Glutamatergic neuron (in vitro differentiated cells): ENCODE measurements at regions not wholly inside any gene's neighbourhood (a gene's known extent, or its start where the extent isn't known, plus 50 kb on each side); places are given as distances from the start of the nearest gene placed in this dataset.
"Not testable (repeated sequence)": the region's sequence is repeated elsewhere in the genome, so short reads cannot be mapped to it uniquely, and the experiment has no call there.

Experiments used
- DNase-seq: peaks from one replicate; pipeline ENCODE4 v3.0.0; 2022
- H3K27ac Mint-ChIP-seq: one replicate; pipeline ENCODE4 v1.8.0; 2020; ENCODE audit warnings: mild to moderate bottlenecking, mixed read lengths, inconsistent platforms; ENCODE audit not compliant: unreplicated experiment
- H3K27me3 Mint-ChIP-seq: one replicate; pipeline ENCODE4 v1.8.0; 2020; ENCODE audit warnings: mild to moderate bottlenecking, moderate library complexity, mixed read lengths, inconsistent platforms; ENCODE audit not compliant: unreplicated experiment
- H3K36me3 Mint-ChIP-seq: one replicate; pipeline ENCODE4 v1.8.0; 2020; ENCODE audit warnings: mild to moderate bottlenecking, mixed read lengths, inconsistent platforms; ENCODE audit not compliant: unreplicated experiment
- H3K4me1 Mint-ChIP-seq: one replicate; pipeline ENCODE4 v1.8.0; 2020; ENCODE audit warnings: mild to moderate bottlenecking, low read depth, mixed read lengths, inconsistent platforms; ENCODE audit not compliant: unreplicated experiment
- H3K4me3 Mint-ChIP-seq: one replicate; pipeline ENCODE4 v1.8.0; 2020; ENCODE audit warnings: mild to moderate bottlenecking, mixed read lengths, inconsistent platforms; ENCODE audit not compliant: unreplicated experiment
- H3K9me3 Mint-ChIP-seq: one replicate; pipeline ENCODE4 v1.8.0; 2020; ENCODE audit warnings: mild to moderate bottlenecking, moderate library complexity, mixed read lengths, inconsistent platforms; ENCODE audit not compliant: unreplicated experiment
- CTCF ChIP-seq: fragments of 200-600 bp; sonication (generic); IDR thresholded peaks from one replicate; pipeline ENCODE4 v1.5.0; 2021; ENCODE audit not compliant: partially characterized antibody, unreplicated experiment

- DNase-seq, result peak; percentile 59
- H3K27ac Mint-ChIP-seq, result peak overlapping the region; percentile 96
- H3K4me3 Mint-ChIP-seq, result no peak overlapping the region
- H3K9me3 Mint-ChIP-seq, result peaks cover 7% of the 10 kb centered on the region
- TF ChIP-seq CTCF, result no peak
- H3K27me3 Mint-ChIP-seq, result peaks cover 8% of the 10 kb centered on the region
- H3K4me1 Mint-ChIP-seq, result peaks cover 16% of the 10 kb centered on the region
- H3K36me3 Mint-ChIP-seq, result no peaks in the 10 kb centered on the region
Observed at GRCh38 chr1:65572701-65573421, 152.4 kb downstream of the LEPR start.

GRCh38 chr1:65577278-65577677, 156.8 kb downstream of the LEPR start:
- Mint-ChIP-seq H3K27me3 (peaks cover 11% of the 10 kb centered on the region), H3K9me3 (peaks cover 7% of the 10 kb centered on the region), H3K4me1 (peaks cover 21% of the 10 kb centered on the region), H3K27ac (no peak overlapping the region), H3K36me3 (no peaks in the 10 kb centered on the region), H3K4me3 (no peak overlapping the region)
- DNase-seq, result no peak
- TF ChIP-seq CTCF, result no peak

GRCh38 chr1:65577982-65578381, 157.5 kb downstream of the LEPR start:
- not testable (repeated sequence) for H3K4me3 Mint-ChIP-seq, DNase-seq, H3K27ac Mint-ChIP-seq, H3K9me3 Mint-ChIP-seq, H3K27me3 Mint-ChIP-seq, H3K36me3 Mint-ChIP-seq
- peaks cover 15% of the 10 kb centered on the region for H3K4me1 Mint-ChIP-seq

GRCh38 chr1:65581119-65581518, 160.7 kb downstream of the LEPR start:
- H3K27me3 Mint-ChIP-seq, result peaks cover 3% of the 10 kb centered on the region
- no peaks in the 10 kb centered on the region for H3K9me3 Mint-ChIP-seq
- H3K27ac Mint-ChIP-seq, result no peak overlapping the region
- no peak overlapping the region for H3K4me3 Mint-ChIP-seq
- peaks cover 6% of the 10 kb centered on the region for H3K4me1 Mint-ChIP-seq
- TF ChIP-seq CTCF, result no peak
- H3K36me3 Mint-ChIP-seq, result no peaks in the 10 kb centered on the region
- no peak for DNase-seq

- TF ChIP-seq CTCF, result no peak
- H3K4me1 Mint-ChIP-seq, result no peaks in the 10 kb centered on the region
- peaks cover 3% of the 10 kb centered on the region for H3K27me3 Mint-ChIP-seq
- no peaks in the 10 kb centered on the region for H3K36me3 Mint-ChIP-seq
- DNase-seq, result no peak
- H3K27ac Mint-ChIP-seq, result no peak overlapping the region
- H3K4me3 Mint-ChIP-seq, result no peak overlapping the region
- H3K9me3 Mint-ChIP-seq, result no peaks in the 10 kb centered on the region
Observed at GRCh38 chr1:65584399-65584798, 163.9 kb downstream of the LEPR start.
